GM18951 (cell line): ENCODE measurements at regions not wholly inside any gene's neighbourhood (a gene's known extent, or its start where the extent isn't known, plus 50 kb on each side); places are given as distances from the start of the nearest gene placed in this dataset.
"Not testable (repeated sequence)": the region's sequence is repeated elsewhere in the genome, so short reads cannot be mapped to it uniquely, and the experiment has no call there.

Source experiments
- POLR2A ChIP-seq: IDR thresholded peaks from 4 replicates; pipeline ENCODE4 v1.6.1; 2011; ENCODE audit warnings: mild to moderate bottlenecking; ENCODE audit not compliant: insufficient read length, insufficient read depth; ENCODE audit errors: extremely low read depth
- in situ Hi-C: fragments of 300-500 bp; cut with MboI; formaldehyde crosslinking; loops from one replicate; pipeline ENCODE4 v1.12.0; 2022; ENCODE audit warnings: low sequenced_read_pairs, mixed read lengths, inconsistent platforms; ENCODE audit not compliant: unreplicated experiment

- no peak for TF ChIP-seq POLR2A
- in situ Hi-C loops, result no loop called here
Measured at GRCh38 chr5:166102947-166103346, 2188.5 kb upstream of the WWC1 start.

GRCh38 chr5:166111021-166111420, 2180.4 kb upstream of the WWC1 start:
- no peak for TF ChIP-seq POLR2A
- in situ Hi-C loops, result no loop called here

GRCh38 chr5:166117072-166118066, 2174.1 kb upstream of the WWC1 start:
- in situ Hi-C loops, result no loop called here
- no peak for TF ChIP-seq POLR2A

GRCh38 chr5:166119506-166119905, 2171.9 kb upstream of the WWC1 start:
- TF ChIP-seq POLR2A, result no peak
- in situ Hi-C loops, result no loop called here

- TF ChIP-seq POLR2A, result no peak
- in situ Hi-C loops, result no loop called here
Measured at GRCh38 chr5:166123717-166124116, 2167.7 kb upstream of the WWC1 start.

- in situ Hi-C loops, result no loop called here
- TF ChIP-seq POLR2A, result no peak
Measured at GRCh38 chr5:166127766-166128570, 2163.5 kb upstream of the WWC1 start.

GRCh38 chr5:166145107-166145506, 2146.3 kb upstream of the WWC1 start:
- in situ Hi-C loops, result not testable (repeated sequence)

- in situ Hi-C loops, result no loop called here
- no peak for TF ChIP-seq POLR2A
Measured at GRCh38 chr5:166163996-166164610, 2127.3 kb upstream of the WWC1 start.

GRCh38 chr5:166165596-166165995, 2125.8 kb upstream of the WWC1 start:
- in situ Hi-C loops, result no loop called here
- no peak for TF ChIP-seq POLR2A

- no peak for TF ChIP-seq POLR2A
- in situ Hi-C loops, result no loop called here
Measured at GRCh38 chr5:166166071-166166470, 2125.4 kb upstream of the WWC1 start.

GRCh38 chr5:166172597-166172996, 2118.8 kb upstream of the WWC1 start:
- no peak for TF ChIP-seq POLR2A

GRCh38 chr5:166178411-166179080, 2112.9 kb upstream of the WWC1 start:
- no peak for TF ChIP-seq POLR2A
- in situ Hi-C loops, result no loop called here

More at GRCh38 chr5:166172597-166172996, 2118.8 kb upstream of the WWC1 start:
- in situ Hi-C loops, result no loop called here

- in situ Hi-C loops, result no loop called here
- no peak for TF ChIP-seq POLR2A
Measured at GRCh38 chr5:166185185-166185584, 2106.3 kb upstream of the WWC1 start.
